Gastroesophageal sphincter (tissue), 4 donors: ENCODE measurements at regions not wholly inside any gene's neighbourhood (a gene's known extent, or its start where the extent isn't known, plus 50 kb on each side); places are given as distances from the start of the nearest gene placed in this dataset.

Experiments
- ATAC-seq: fragments of 150-250 bp; one replicate; pipeline ENCODE4 v1.9.1; 2016; ENCODE audit warnings: mild to moderate bottlenecking, moderate library complexity
- H3K27ac ChIP-seq, 4 donors: fragments of 200-600 bp; sonication (generic) in 3 of 4; 1 replicate in 3 of 4; 2 replicates in 1 of 4; pipeline ENCODE4 v1.5.1; 2016 to 2019
- H3K27me3 ChIP-seq: fragments of 200-600 bp; sonication (generic); one replicate; pipeline ENCODE4 v1.5.1; 2019
- H3K36me3 ChIP-seq, 2 donors: fragments of 200-600 bp; sonication (generic); one replicate each; pipeline ENCODE4 v1.5.1; 2019; ENCODE audit warnings: control low read depth in 1 of 2
- H3K4me1 ChIP-seq, 3 donors: fragments of 200-600 bp; sonication (generic); 1 replicate in 2 of 3; 2 replicates in 1 of 3; pipeline ENCODE4 v1.5.1; 2016 to 2019; ENCODE audit warnings: control low read depth in 2 of 3
- H3K4me3 ChIP-seq, 2 donors: fragments of 200-600 bp; sonication (generic); one replicate each; pipeline ENCODE4 v1.5.1; 2019; ENCODE audit warnings: mild to moderate bottlenecking in 1 of 2, moderate library complexity in 1 of 2
- H3K9me3 ChIP-seq, 3 donors: fragments of 200-600 bp; sonication (generic); one replicate each; pipeline ENCODE4 v1.5.1; 2017 to 2019; ENCODE audit warnings: control low read depth in 2 of 3
- CTCF ChIP-seq, 4 experiments: fragments of 200-600 bp in 2 of 4; fragments of 450-650 bp in 2 of 4; sonication (generic) in 1 of 4; IDR thresholded peaks; one replicate each; pipeline ENCODE4 v1.5.1; 2017 to 2019; ENCODE audit warnings: antibody characterized with exemption in 4 of 4, mild to moderate bottlenecking in 2 of 4, moderate library complexity in 2 of 4
- EP300 ChIP-seq: sonication (generic); formaldehyde crosslinking; IDR thresholded peaks from one replicate; pipeline ENCODE4 v1.6.1; 2017; ENCODE audit warnings: antibody characterized with exemption, mild to moderate bottlenecking
- POLR2A ChIP-seq, 2 donors: fragments of 450-650 bp; IDR thresholded peaks; one replicate each; pipeline ENCODE4 v1.6.1; 2017; ENCODE audit warnings: antibody characterized with exemption in 2 of 2, mild to moderate bottlenecking in 2 of 2, moderate library complexity in 1 of 2
- POLR2AphosphoS5 ChIP-seq: sonication (generic); formaldehyde crosslinking; IDR thresholded peaks from one replicate; pipeline ENCODE4 v1.6.1; 2017; ENCODE audit warnings: antibody characterized with exemption
- WGBS, 2 donors: methylation state at CpG; one replicate each; pipeline ENCODE4 v1.1.5; 2018; ENCODE audit warnings: low coverage in 1 of 2; 5-methylcytosine and 5-hydroxymethylcytosine counted together

- WGBS, 2 donors = 76 to 86% methylated on average over 3 to 4 of the region's 4 CpGs
- Histone ChIP-seq H3K36me3 (no peaks in the 10 kb centered on the region), H3K4me3 (no peak overlapping the region), H3K4me1 (no peaks in the 10 kb centered on the region), H3K27ac (no peak overlapping the region), H3K9me3 (peaks cover 0 to 2% (median 0%) of the 10 kb centered on the region in 3 donors), H3K27me3 (no peaks in the 10 kb centered on the region)
- no peak for TF ChIP-seq POLR2A (IDR thresholded peaks at IDR 0.05)
- no peak for TF ChIP-seq EP300
- ATAC-seq = no peak
Observed at GRCh38 chr14:81738946-81739659, 205.4 kb upstream of the SEL1L start.

- ATAC-seq = no peak
- WGBS, 2 donors = 60% methylated on average over 1 of the region's 1 CpG
- no peak for TF ChIP-seq POLR2A (IDR thresholded peaks at IDR 0.05)
Observed at GRCh38 chr14:81743605-81744004, 210.0 kb upstream of the SEL1L start.

GRCh38 chr14:81751198-81751597 is 217.5 kb upstream of the SEL1L start:
- Histone ChIP-seq H3K27ac (no peak overlapping the region), H3K36me3 (no peaks in the 10 kb centered on the region), H3K27me3 (no peaks in the 10 kb centered on the region), H3K4me1 (no peaks in the 10 kb centered on the region), H3K4me3 (no peak overlapping the region), H3K9me3 (no peaks in the 10 kb centered on the region)
- TF ChIP-seq CTCF (IDR thresholded peaks at IDR 0.05) (no peak), POLR2A (IDR thresholded peaks at IDR 0.05) (no peak), POLR2AphosphoS5 (no peak), EP300 (no peak)
- ATAC-seq = no peak
- 71 to 90% methylated on average over 2 of the region's 2 CpGs for WGBS, 2 donors

More at GRCh38 chr14:81743605-81744004, 210.0 kb upstream of the SEL1L start:
- Histone ChIP-seq H3K9me3 (no peaks in the 10 kb centered on the region), H3K27ac (no peak overlapping the region), H3K36me3 (no peaks in the 10 kb centered on the region), H3K4me1 (no peaks in the 10 kb centered on the region), H3K27me3 (no peaks in the 10 kb centered on the region), H3K4me3 (no peak overlapping the region)

GRCh38 chr14:81759541-81759940 is 225.9 kb upstream of the SEL1L start:
- no peaks in the 10 kb centered on the region for H3K27me3 ChIP-seq
- 67 to 80% methylated on average over 1 to 2 of the region's 2 CpGs for WGBS, 2 donors
- no peaks in the 10 kb centered on the region for H3K4me1 ChIP-seq
- no peak for TF ChIP-seq EP300
- TF ChIP-seq CTCF (IDR thresholded peaks at IDR 0.05) = no peak
- no peak for TF ChIP-seq POLR2A (IDR thresholded peaks at IDR 0.05)
- no peak for TF ChIP-seq POLR2AphosphoS5
- no peak overlapping the region for H3K27ac ChIP-seq
- H3K9me3 ChIP-seq = no peaks in the 10 kb centered on the region
- ATAC-seq = no peak
- H3K4me3 ChIP-seq = no peak overlapping the region
- no peaks in the 10 kb centered on the region for H3K36me3 ChIP-seq

GRCh38 chr14:81765651-81766275 is 232.1 kb upstream of the SEL1L start:
- TF ChIP-seq POLR2AphosphoS5 (no peak), EP300 (no peak), POLR2A (IDR thresholded peaks at IDR 0.05) (no peak), CTCF (IDR thresholded peaks at IDR 0.05) (no peak)
- ATAC-seq = no peak
- H3K4me1 ChIP-seq = no peaks in the 10 kb centered on the region
- no peaks in the 10 kb centered on the region for H3K27me3 ChIP-seq
- no peaks in the 10 kb centered on the region for H3K36me3 ChIP-seq
- no peaks in the 10 kb centered on the region for H3K9me3 ChIP-seq
- no peak overlapping the region for H3K27ac ChIP-seq
- WGBS, 2 donors = 68 to 75% methylated on average over 3 of the region's 3 CpGs
- H3K4me3 ChIP-seq = no peak overlapping the region

GRCh38 chr14:81766321-81766915 is 232.8 kb upstream of the SEL1L start:
- H3K27me3 ChIP-seq = no peaks in the 10 kb centered on the region
- no peaks in the 10 kb centered on the region for H3K9me3 ChIP-seq
- no peaks in the 10 kb centered on the region for H3K4me1 ChIP-seq
- no peak for TF ChIP-seq POLR2AphosphoS5
- TF ChIP-seq EP300 = no peak
- TF ChIP-seq POLR2A (IDR thresholded peaks at IDR 0.05) = no peak
- TF ChIP-seq CTCF (IDR thresholded peaks at IDR 0.05) = no peak
- no peak overlapping the region for H3K4me3 ChIP-seq
- 82 to 85% methylated on average over 3 to 4 of the region's 4 CpGs for WGBS, 2 donors
- H3K36me3 ChIP-seq = no peaks in the 10 kb centered on the region
- no peak overlapping the region for H3K27ac ChIP-seq
- no peak for ATAC-seq
